ENCODE measurements at regions not wholly inside any gene's neighbourhood (a gene's known extent, or its start where the extent isn't known, plus 50 kb on each side); places are given as distances from the start of the nearest gene placed in this dataset.

GRCh38 chr3:194761384-194761783 lies 75.7 kb downstream of the FAM43A start:
- Mint-ChIP-seq H3K4me3 (no peak overlapping the region), H3K36me3 (ENCODE audit: low read depth) (no peaks in the 10 kb centered on the region), H3K4me1 (peaks cover 8% of the 10 kb centered on the region), H3K27ac (no peak overlapping the region), H3K9me3 (no peaks in the 10 kb centered on the region), H3K27me3 (ENCODE audit: insufficient read depth, low read depth, poor library complexity) (no peaks in the 10 kb centered on the region)
- no peak for TF ChIP-seq STAT1 (IDR thresholded peaks at IDR 0.05; ENCODE audit: unreplicated experiment)
- no peak for TF ChIP-seq REST (IDR thresholded peaks at IDR 0.05; ENCODE audit: unreplicated experiment)
- no peak for TF ChIP-seq ETS1 (IDR thresholded peaks at IDR 0.05)
- no peak for TF ChIP-seq POLR2AphosphoS5 (IDR thresholded peaks at IDR 0.05; ENCODE audit: low read depth)
- TF ChIP-seq ZNF114 (CRISPR knock-in tag; IDR thresholded peaks at IDR 0.05): no peak
- no peak for TF ChIP-seq NANOG (IDR thresholded peaks at IDR 0.05; ENCODE audit: borderline replicate concordance)
- no peak for TF ChIP-seq EZH2phosphoT487 (IDR thresholded peaks at IDR 0.05; ENCODE audit: unreplicated experiment)
- no peak for TF ChIP-seq CREB1 (CRISPR knock-in tag; IDR thresholded peaks at IDR 0.05; ENCODE audit: low read depth)
- TF ChIP-seq ZNF331 (CRISPR knock-in tag; IDR thresholded peaks at IDR 0.05; ENCODE audit: low read depth): no peak
- TF ChIP-seq ZNF462 (CRISPR knock-in tag; IDR thresholded peaks at IDR 0.05): no peak
- no peak for TF ChIP-seq EZH2 (IDR thresholded peaks at IDR 0.05; ENCODE audit: low read depth, unreplicated experiment)
- no peak for TF ChIP-seq CTCF (conservative IDR thresholded peaks at IDR 0.05; ENCODE audit: low read depth in 2 of 2)
- TF ChIP-seq JUNB (IDR thresholded peaks at IDR 0.05; ENCODE audit: unreplicated experiment): no peak
- Histone ChIP-seq H3F3A (replicated peaks; ENCODE audit: low read depth) (no peaks in the 10 kb centered on the region), H3K79me2 (replicated peaks; ENCODE audit: insufficient read depth) (no peaks in the 10 kb centered on the region), H3K4me2 (no peak overlapping the region), H4K20me1 (replicated peaks; ENCODE audit: insufficient read depth) (no peaks in the 10 kb centered on the region; the same call in 1 of the 2 replicates), H3K27me3 (ENCODE audit: insufficient read depth) (no peaks in the 10 kb centered on the region), H3K27ac (ENCODE audit: low read depth) (no peak overlapping the region), H3K9me2 (ENCODE audit: insufficient read depth) (no peaks in the 10 kb centered on the region), H3K36me3 (ENCODE audit: insufficient read depth) (no peaks in the 10 kb centered on the region), H2AFZ (no peak overlapping the region), H3K4me3 (no peak overlapping the region), H3K4me1 (ENCODE audit: insufficient read depth) (no peaks in the 10 kb centered on the region)
- DNase-seq (ENCODE audit: low spot score) (no peak), ATAC-seq (peak; percentile 46; the same call in 2 of the 3 replicates)

Data from GM23338 (cell line).